ENCODE measurements at regions not wholly inside any gene's neighbourhood (a gene's known extent, or its start where the extent isn't known, plus 50 kb on each side); places are given as distances from the start of the nearest gene placed in this dataset.

DNA sequence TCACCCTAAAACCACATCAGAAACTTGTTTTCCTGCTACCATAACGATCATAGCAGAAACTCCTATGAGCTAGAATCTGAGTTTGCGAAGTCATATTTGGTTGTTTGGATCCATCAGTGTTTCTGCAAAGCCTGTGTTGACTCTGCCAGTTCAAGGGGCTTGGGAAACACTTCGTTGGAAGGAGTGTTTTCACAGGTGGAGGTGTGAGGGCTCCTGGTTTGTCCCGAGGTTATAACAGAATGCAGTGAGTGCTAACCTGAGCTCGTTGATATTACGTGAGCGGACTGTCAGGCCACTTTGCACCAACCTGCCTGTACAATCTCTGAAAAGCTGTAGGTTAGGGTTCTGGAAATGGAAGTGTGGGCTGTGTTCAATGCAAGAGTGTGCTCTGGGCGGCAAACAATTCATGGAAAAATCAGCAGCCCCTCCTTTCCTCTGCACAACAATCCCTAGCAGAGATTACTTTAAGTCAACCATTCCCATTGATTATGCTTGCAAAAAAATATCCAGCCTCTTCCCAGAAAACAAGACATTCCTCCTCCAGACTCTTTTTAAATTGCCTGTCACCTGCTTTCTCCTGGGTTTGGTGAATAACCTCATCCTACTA, 622.0 kb downstream of the TYW1 start:
- Histone ChIP-seq H3K4me1 (ENCODE audit: insufficient read depth, low read length) (no peaks in the 10 kb centered on the region), H3F3A (ENCODE audit: low read length, unreplicated experiment) (no peaks in the 10 kb centered on the region), H3K36me3 (ENCODE audit: low read depth, low read length) (no peaks in the 10 kb centered on the region), H3K9me2 (replicated peaks; ENCODE audit: low read length) (no peaks in the 10 kb centered on the region), H3K4me3 (ENCODE audit: low read length) (no peak overlapping the region), H2AFZ (ENCODE audit: low read length) (no peak overlapping the region), H3K4me2 (ENCODE audit: low read length) (no peak overlapping the region), H3K79me2 (ENCODE audit: low read length) (no peaks in the 10 kb centered on the region), H3K27me3 (ENCODE audit: low read length) (peaks cover 23% of the 10 kb centered on the region), H4K20me1 (ENCODE audit: low read length) (no peaks in the 10 kb centered on the region), H3K9ac (ENCODE audit: low read length) (no peak overlapping the region), H3K27ac (ENCODE audit: low read length) (no peak overlapping the region), H3K9me3 (ENCODE audit: low read length) (no peaks in the 10 kb centered on the region)
- BruUV-seq (replicated peaks) = no TSS peak
- TF ChIP-seq, protein P1, sequence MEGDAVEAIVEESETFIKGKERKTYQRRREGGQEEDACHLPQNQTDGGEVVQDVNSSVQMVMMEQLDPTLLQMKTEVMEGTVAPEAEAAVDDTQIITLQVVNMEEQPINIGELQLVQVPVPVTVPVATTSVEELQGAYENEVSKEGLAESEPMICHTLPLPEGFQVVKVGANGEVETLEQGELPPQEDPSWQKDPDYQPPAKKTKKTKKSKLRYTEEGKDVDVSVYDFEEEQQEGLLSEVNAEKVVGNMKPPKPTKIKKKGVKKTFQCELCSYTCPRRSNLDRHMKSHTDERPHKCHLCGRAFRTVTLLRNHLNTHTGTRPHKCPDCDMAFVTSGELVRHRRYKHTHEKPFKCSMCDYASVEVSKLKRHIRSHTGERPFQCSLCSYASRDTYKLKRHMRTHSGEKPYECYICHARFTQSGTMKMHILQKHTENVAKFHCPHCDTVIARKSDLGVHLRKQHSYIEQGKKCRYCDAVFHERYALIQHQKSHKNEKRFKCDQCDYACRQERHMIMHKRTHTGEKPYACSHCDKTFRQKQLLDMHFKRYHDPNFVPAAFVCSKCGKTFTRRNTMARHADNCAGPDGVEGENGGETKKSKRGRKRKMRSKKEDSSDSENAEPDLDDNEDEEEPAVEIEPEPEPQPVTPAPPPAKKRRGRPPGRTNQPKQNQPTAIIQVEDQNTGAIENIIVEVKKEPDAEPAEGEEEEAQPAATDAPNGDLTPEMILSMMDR (conservative IDR thresholded peaks at IDR 0.05; ENCODE audit: low read depth, low read length) = no peak
- TF ChIP-seq EZH2phosphoT487 (IDR thresholded peaks at IDR 0.05; ENCODE audit: borderline replicate concordance, low read length) = no peak
- no peak for TF ChIP-seq EZH2 (IDR thresholded peaks at IDR 0.05; ENCODE audit: low read length, unreplicated experiment)
- ATAC-seq (no peak), DNase-seq (no peak)
- ChIA-PET POLR2A (ENCODE audit: unreplicated experiment) (no interaction called here), CTCF (no interaction called here)
- intact Hi-C loops (cut with micrococcal nuclease) = no loop called here

DNA sequence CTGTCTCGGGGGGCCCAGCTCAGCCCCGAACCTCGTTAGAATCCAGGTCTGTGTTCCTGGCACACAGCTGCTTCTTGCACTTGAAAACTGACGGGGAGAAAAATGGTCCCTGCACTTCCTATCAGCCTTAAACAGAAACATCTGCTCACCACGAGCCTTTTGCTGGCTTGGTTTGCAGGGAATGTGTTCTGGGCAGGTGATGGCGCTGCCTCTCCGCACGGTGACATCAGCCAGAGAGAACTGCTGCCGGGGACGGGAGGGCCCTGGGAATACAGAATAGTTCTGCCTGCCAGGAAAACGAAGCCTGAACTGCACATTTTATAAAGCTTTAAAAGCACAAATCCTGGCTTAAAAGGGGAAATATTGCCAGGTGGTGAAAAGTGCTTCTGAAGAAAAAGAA, 622.5 kb downstream of the TYW1 start:
- intact Hi-C loops (cut with micrococcal nuclease) = no loop called here
- DNase-seq = no peak
- ChIA-PET CTCF (no interaction called here), POLR2A (ENCODE audit: unreplicated experiment) (no interaction called here)
- no peaks in the 10 kb centered on the region for H4K20me1 ChIP-seq (ENCODE audit: low read length)
- H3K4me3 ChIP-seq (ENCODE audit: low read length) = no peak overlapping the region
- no peak overlapping the region for H2AFZ ChIP-seq (ENCODE audit: low read length)
- H3K9me2 ChIP-seq (replicated peaks; ENCODE audit: low read length) = no peaks in the 10 kb centered on the region
- no peak for TF ChIP-seq EZH2phosphoT487 (IDR thresholded peaks at IDR 0.05; ENCODE audit: borderline replicate concordance, low read length)
- TF ChIP-seq EZH2 (IDR thresholded peaks at IDR 0.05; ENCODE audit: low read length, unreplicated experiment) = no peak
- TF ChIP-seq, protein P1 (conservative IDR thresholded peaks at IDR 0.05; ENCODE audit: low read depth, low read length) = no peak
- H3K27me3 ChIP-seq (ENCODE audit: low read length) = peaks cover 23% of the 10 kb centered on the region
- ATAC-seq = no peak
- BruUV-seq (replicated peaks) = no TSS peak
- H3K4me2 ChIP-seq (ENCODE audit: low read length) = no peak overlapping the region
- H3K9ac ChIP-seq (ENCODE audit: low read length) = no peak overlapping the region
- H3K4me1 ChIP-seq (ENCODE audit: insufficient read depth, low read length) = no peaks in the 10 kb centered on the region
- no peaks in the 10 kb centered on the region for H3K36me3 ChIP-seq (ENCODE audit: low read depth, low read length)
- no peaks in the 10 kb centered on the region for H3K79me2 ChIP-seq (ENCODE audit: low read length)
- no peak overlapping the region for H3K27ac ChIP-seq (ENCODE audit: low read length)
- no peaks in the 10 kb centered on the region for H3F3A ChIP-seq (ENCODE audit: low read length, unreplicated experiment)
- no peaks in the 10 kb centered on the region for H3K9me3 ChIP-seq (ENCODE audit: low read length)

DNA sequence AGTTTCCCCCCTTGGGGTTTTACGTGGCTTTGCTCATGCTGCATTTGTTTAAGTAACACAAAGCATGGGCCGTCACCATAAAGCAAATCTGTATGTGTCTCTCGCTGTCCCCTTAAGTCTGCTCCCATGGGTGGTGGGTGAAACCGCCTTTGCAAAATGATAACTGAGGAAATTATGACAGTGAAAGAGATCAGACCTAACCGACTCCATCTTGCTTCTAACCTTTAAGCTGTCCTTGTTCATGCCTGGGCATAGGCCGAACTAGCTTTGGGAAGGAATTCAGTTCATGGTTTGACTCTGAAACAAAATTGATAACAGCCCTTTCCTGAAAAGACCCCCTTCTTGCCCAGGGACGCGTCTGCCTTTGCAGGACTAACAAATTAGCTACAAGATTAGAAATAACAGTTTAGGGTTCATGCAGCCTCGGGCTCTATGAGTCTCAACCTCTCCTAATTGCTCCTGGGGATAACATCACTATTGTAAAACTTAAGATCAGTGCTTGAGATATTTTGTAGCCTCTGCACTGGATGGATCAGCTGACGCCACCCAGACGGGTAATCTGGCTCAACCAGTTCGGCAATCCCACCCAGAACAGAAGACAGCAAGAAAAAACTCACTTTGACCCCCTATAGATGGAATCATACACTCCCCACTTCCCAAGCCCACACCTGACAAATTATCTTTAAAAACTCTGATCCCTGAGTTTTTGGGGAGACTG, 623.7 kb downstream of the TYW1 start:
- no TSS peak for BruUV-seq (replicated peaks)
- Histone ChIP-seq H3K27ac (ENCODE audit: low read length) (no peak overlapping the region), H3K4me3 (ENCODE audit: low read length) (no peak overlapping the region), H3K4me2 (ENCODE audit: low read length) (no peak overlapping the region), H3K36me3 (ENCODE audit: low read depth, low read length) (no peaks in the 10 kb centered on the region), H4K20me1 (ENCODE audit: low read length) (no peaks in the 10 kb centered on the region), H3K9me2 (replicated peaks; ENCODE audit: low read length) (no peaks in the 10 kb centered on the region), H3K4me1 (ENCODE audit: insufficient read depth, low read length) (no peaks in the 10 kb centered on the region), H3F3A (ENCODE audit: low read length, unreplicated experiment) (no peaks in the 10 kb centered on the region), H3K9me3 (ENCODE audit: low read length) (no peaks in the 10 kb centered on the region), H3K9ac (ENCODE audit: low read length) (no peak overlapping the region), H3K27me3 (ENCODE audit: low read length) (peaks cover 23% of the 10 kb centered on the region), H3K79me2 (ENCODE audit: low read length) (no peaks in the 10 kb centered on the region), H2AFZ (ENCODE audit: low read length) (no peak overlapping the region)
- DNase-seq = no peak
- POLR2A ChIA-PET (ENCODE audit: unreplicated experiment) = no interaction called here
- TF ChIP-seq EZH2 (IDR thresholded peaks at IDR 0.05; ENCODE audit: low read length, unreplicated experiment) = no peak
- TF ChIP-seq EZH2phosphoT487 (IDR thresholded peaks at IDR 0.05; ENCODE audit: borderline replicate concordance, low read length) = no peak
- TF ChIP-seq, protein P1 (conservative IDR thresholded peaks at IDR 0.05; ENCODE audit: low read depth, low read length) = no peak
- no peak for ATAC-seq
- CTCF ChIA-PET = no interaction called here
- intact Hi-C loops (cut with micrococcal nuclease) = no loop called here
